Hematopoietic multipotent progenitor cell treated with erythropoietin and hydrocortisone succinate and interleukin-3 and kit ligand, for 6 days (in vitro differentiated cells): ENCODE measurements at regions not wholly inside any gene's neighbourhood (a gene's known extent, or its start where the extent isn't known, plus 50 kb on each side); places are given as distances from the start of the nearest gene placed in this dataset.

Experiments used
- DNase-seq: peaks from one replicate; pipeline ENCODE4 v3.0.0-alpha.2; 2015

GRCh38 chr19:32264568-32264967 lies 80.8 kb upstream of the ZNF507 start:
- no peak for DNase-seq

- DNase-seq = no peak
Observed at GRCh38 chr19:32265995-32266394, 79.4 kb upstream of the ZNF507 start.

- DNase-seq = no peak
Observed at GRCh38 chr19:32266460-32266859, 79.0 kb upstream of the ZNF507 start.

GRCh38 chr19:32268381-32268780 lies 77.0 kb upstream of the ZNF507 start:
- no peak for DNase-seq

GRCh38 chr19:32269831-32270230 lies 75.6 kb upstream of the ZNF507 start:
- no peak for DNase-seq

- no peak for DNase-seq
Observed at GRCh38 chr19:32273483-32273882, 71.9 kb upstream of the ZNF507 start.

GRCh38 chr19:32287086-32287485 lies 58.3 kb upstream of the ZNF507 start:
- no peak for DNase-seq

GRCh38 chr19:32287811-32288227 lies 57.6 kb upstream of the ZNF507 start:
- peak; percentile 59 for DNase-seq

- DNase-seq = peak; percentile 8
Observed at GRCh38 chr19:32289566-32290210, 55.7 kb upstream of the ZNF507 start.

GRCh38 chr19:32291876-32292275 lies 53.5 kb upstream of the ZNF507 start:
- DNase-seq = no peak

GRCh38 chr19:32294871-32295438 lies 50.5 kb upstream of the ZNF507 start:
- no peak for DNase-seq
